GM03348 (cell line): ENCODE measurements at regions not wholly inside any gene's neighbourhood (a gene's known extent, or its start where the extent isn't known, plus 50 kb on each side); places are given as distances from the start of the nearest gene placed in this dataset.

Source experiments
- DNase-seq: peaks from one replicate; pipeline ENCODE4 v3.0.0; 2012; ENCODE audit warnings: low spot score

- DNase-seq: no peak
Observed at GRCh38 chr11:92869716-92870115, 99.7 kb upstream of the MTNR1B start.

GRCh38 chr11:92870196-92870832 lies 99.1 kb upstream of the MTNR1B start:
- DNase-seq: peak; percentile 52

GRCh38 chr11:92873551-92873950 lies 95.9 kb upstream of the MTNR1B start:
- DNase-seq: no peak

- no peak for DNase-seq
Observed at GRCh38 chr11:92875473-92875872, 94.0 kb upstream of the MTNR1B start.

- no peak for DNase-seq
Observed at GRCh38 chr11:92879086-92879485, 90.4 kb upstream of the MTNR1B start.

GRCh38 chr11:92880381-92880780 lies 89.1 kb upstream of the MTNR1B start:
- DNase-seq: peak; percentile 81

GRCh38 chr11:92881940-92882450 lies 87.5 kb upstream of the MTNR1B start:
- no peak for DNase-seq

- no peak for DNase-seq
Observed at GRCh38 chr11:92882828-92883611, 86.4 kb upstream of the MTNR1B start.

DNA sequence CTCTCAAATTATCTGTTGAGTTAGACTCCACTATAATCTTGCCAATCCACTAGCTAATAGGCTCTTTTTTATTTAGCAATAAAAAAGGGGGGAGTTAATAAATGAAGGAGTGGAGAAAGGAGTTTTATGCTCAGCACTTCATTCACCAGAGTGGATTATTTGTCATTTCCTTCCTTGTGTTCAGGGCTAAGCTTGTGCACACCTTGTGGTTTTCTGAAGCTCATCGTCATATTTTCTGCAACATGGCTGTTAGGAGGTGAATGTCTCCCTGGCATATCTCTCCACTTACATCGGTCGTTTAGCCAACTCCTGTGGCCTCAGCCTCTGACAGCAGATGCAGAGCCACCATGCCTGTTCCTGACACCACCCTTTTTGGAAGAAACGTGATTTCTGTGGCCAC lies 83.9 kb upstream of the MTNR1B start:
- no peak for DNase-seq

DNA sequence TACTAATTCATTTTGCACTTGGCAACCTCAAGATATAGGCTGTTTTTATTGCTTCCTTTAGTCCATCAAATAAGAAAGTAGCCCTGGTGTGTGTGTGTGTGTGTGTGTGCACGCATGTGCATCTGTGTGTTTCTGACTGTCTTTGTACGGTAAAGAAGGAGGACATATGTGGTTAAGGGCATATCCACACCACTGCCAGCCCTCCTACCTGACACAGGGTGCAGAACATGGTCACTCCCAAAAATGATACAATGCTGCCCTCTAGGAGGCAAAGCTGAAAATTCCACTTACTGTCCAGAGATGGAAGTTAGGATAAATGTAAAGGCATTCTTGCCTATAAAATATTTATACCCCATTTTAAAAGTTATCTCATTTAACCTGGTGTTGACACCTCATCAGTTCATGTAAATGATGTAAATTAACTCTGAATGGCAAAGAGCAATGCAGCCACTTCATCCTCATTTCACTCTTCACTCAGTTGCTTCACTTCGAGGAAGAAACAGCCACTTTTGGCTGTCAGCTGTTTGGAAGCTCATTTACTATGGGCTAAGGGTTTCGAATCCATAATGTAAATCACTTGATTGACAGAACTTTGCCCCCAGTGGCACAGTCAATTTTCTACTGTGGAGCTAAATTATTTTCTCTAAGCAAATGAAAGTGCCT lies 83.1 kb upstream of the MTNR1B start:
- DNase-seq: peak; percentile 81

DNA sequence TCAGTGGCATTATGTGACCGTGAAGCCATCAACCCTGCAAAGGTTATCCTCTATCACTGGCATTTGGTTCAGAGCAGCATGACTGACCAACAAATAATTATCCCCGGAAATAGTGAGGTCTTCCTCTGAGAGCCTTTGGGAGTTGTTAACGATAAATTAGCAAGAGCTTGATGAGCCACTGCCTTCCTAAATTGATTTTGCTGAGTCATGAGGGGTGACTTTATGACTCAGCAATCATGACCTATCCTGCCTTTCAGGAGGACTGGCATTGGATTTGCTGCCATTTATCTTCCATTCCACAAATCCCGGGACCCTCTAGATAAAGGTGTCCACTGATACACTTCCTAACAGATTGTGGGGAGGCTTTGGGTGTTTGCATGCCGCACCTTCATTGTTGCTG lies 80.8 kb upstream of the MTNR1B start:
- DNase-seq: no peak

DNA sequence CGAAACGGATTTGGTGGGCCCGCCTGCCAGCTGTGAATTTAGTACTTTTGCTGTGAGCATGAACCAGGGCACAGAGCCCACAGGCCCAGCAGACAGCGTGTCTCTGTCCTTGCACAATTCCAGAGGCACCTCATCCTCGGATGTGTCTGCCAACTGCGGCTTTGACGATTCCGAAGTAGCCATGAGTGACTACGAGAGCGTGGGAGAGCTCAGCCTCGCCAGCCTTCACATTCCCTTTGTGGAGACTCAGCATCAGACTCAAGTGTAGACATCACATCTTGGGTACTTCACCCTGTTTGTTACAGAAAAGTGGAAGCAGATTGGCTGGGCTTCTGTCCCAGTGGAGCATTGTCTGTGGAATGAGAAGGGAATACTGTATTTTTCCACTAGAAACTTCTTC lies 78.6 kb upstream of the MTNR1B start:
- peak; percentile 31 for DNase-seq

GRCh38 chr11:92892802-92893684 lies 76.4 kb upstream of the MTNR1B start:
- DNase-seq: no peak

DNA sequence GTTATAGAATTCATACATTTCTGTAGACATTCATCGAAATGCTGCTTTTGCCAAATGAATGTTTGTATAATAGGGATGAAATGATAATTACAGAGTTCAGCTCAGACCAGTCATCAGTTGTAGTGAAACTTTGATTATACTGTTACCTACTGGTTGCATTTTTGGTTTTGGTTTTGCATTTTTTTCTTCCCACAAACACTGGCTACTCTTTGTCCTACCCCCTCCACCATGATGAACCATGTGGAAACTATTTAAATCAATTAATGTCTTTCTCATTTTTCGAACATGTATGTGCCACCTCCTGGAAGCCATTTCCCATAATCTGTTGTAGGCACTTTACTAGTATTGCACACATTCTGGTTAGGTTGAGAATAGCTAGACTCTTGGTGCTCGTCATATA lies 75.3 kb upstream of the MTNR1B start:
- DNase-seq: peak; percentile 64

GRCh38 chr11:92897487-92897886 lies 72.0 kb upstream of the MTNR1B start:
- no peak for DNase-seq

- no peak for DNase-seq
Observed at GRCh38 chr11:92902417-92902816, 67.0 kb upstream of the MTNR1B start.

GRCh38 chr11:92907671-92908070 lies 61.8 kb upstream of the MTNR1B start:
- no peak for DNase-seq

GRCh38 chr11:92909214-92909613 lies 60.2 kb upstream of the MTNR1B start:
- DNase-seq: no peak

- DNase-seq: no peak
Observed at GRCh38 chr11:92911478-92911877, 58.0 kb upstream of the MTNR1B start.

DNA sequence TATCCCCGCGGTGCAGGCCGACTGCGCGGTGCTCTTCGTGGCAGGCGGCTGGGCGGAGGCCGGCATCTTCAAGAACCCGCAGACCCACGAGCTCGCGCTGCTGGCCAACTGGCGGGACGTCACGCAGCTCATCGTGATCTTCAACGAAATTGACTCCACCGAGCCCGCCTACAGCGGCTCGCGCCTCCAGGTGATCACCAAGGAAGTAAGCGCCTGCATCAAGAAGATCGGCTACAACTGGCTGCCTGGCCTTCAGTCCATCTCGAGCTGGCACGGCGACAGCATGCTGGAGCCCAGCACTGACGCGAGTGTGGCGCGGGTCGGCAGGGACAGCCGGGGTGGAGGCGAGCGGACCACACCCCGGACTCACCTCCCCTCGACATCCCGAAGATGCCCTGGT lies 53.9 kb upstream of the MTNR1B start:
- no peak for DNase-seq

DNA sequence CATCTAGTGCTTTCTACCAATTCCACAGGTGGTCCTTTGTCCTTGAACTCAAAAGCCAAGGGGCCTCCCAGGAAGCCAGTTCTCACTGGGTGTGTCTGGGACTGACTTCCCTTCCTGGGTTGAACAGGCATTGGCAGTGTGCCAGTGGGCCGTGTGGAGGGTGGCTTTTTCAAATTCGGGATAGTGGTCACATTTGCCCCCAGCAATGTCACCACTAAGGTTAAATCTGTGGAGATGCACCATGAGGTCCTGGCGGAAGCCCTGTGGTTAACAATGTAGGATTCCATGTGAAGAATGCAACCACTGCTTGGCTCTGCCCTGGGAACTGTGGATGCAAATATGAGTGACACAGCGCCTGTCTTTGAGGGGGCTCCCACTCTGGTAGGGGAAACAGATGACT lies 53.2 kb upstream of the MTNR1B start:
- DNase-seq: no peak

DNA sequence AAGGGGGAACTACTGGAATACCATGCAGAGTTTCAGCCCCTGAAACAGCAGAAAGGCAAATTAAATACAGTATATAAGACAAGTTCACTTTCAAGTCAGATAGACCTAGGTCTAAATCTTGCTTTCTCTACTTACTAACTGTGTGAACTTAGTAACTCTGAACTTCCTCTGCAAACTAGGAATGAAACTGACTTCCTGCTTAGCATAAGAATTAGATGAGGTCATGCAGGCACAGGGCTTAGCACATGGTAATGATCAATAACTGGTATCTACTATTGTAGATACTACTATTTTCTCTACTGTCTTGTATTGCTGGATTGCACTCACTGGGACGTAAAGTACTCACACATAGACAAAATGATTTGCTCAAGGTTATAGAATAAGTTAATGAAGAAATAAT lies 51.5 kb upstream of the MTNR1B start:
- no peak for DNase-seq
